ENCODE measurements at regions not wholly inside any gene's neighbourhood (a gene's known extent, or its start where the extent isn't known, plus 50 kb on each side); places are given as distances from the start of the nearest gene placed in this dataset.

DNA sequence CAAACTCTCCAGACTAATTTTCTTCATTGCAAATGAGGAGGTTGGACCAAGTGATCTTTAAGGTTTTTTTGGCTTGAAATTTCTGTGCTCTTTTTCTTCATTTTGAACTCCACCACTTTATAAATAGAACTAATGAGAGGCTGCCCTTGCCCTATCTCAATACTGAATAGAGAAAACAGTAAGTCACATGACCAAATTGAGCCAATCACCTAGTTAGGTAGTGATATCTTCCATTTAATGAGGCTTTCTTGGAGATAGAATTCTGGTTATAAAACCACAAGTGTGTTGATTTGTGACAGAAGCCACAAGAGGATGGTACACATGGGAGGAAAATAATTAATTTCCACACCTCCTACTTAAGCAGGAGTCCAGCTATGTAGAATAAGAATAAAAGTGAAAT lies 263.4 kb upstream of the SNX7 start:
- DNase-seq (ENCODE audit: insufficient read length, low spot score) (no peak), FAIRE-seq (no peak)
- no peak for TF ChIP-seq POLR2AphosphoS5 (IDR thresholded peaks at IDR 0.05; ENCODE audit: low read depth, low read length)
- TF ChIP-seq POLR2A (IDR thresholded peaks at IDR 0.05; ENCODE audit: low read depth, low read length): no peak
- TF ChIP-seq POU2F2 (IDR thresholded peaks at IDR 0.05; ENCODE audit: low read depth, low read length): no peak
- no peak for TF ChIP-seq PAX5 (IDR thresholded peaks at IDR 0.05; ENCODE audit: insufficient read depth, low read length, severe bottlenecking)
- TF ChIP-seq SPI1 (IDR thresholded peaks at IDR 0.05; ENCODE audit: low read depth, low read length): no peak
- no peak for TF ChIP-seq TAF1 (IDR thresholded peaks at IDR 0.05; ENCODE audit: low read depth, low read length)

DNA sequence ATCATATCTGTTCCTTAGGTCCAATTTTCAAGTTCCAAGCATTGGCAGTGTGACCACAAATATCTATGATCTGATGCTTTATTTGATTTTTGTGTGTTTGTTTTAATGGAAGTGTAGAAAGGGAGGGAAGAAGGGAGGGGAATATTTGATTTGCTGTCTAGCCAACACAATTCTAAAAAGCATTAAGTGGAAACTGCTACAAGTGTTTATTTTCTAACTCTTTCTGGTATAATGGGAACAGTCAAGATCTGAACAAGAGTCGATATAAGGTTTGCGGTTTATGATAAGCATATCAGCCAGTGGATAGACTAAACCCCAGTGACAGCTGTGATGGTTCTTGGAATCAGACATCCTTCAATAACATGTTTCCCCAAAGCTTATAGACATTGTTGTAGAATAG lies 267.8 kb upstream of the SNX7 start:
- no peak for DNase-seq (ENCODE audit: insufficient read length, low spot score)
- TF ChIP-seq SPI1 (IDR thresholded peaks at IDR 0.05; ENCODE audit: low read depth, low read length): no peak
- TF ChIP-seq POLR2A (IDR thresholded peaks at IDR 0.05; ENCODE audit: low read depth, low read length): no peak
- no peak for TF ChIP-seq POLR2AphosphoS5 (IDR thresholded peaks at IDR 0.05; ENCODE audit: low read depth, low read length)
- TF ChIP-seq PAX5 (IDR thresholded peaks at IDR 0.05; ENCODE audit: insufficient read depth, low read length, severe bottlenecking): no peak
- TF ChIP-seq TAF1 (IDR thresholded peaks at IDR 0.05; ENCODE audit: low read depth, low read length): no peak
- no peak for TF ChIP-seq POU2F2 (IDR thresholded peaks at IDR 0.05; ENCODE audit: low read depth, low read length)
- no peak for FAIRE-seq

DNA sequence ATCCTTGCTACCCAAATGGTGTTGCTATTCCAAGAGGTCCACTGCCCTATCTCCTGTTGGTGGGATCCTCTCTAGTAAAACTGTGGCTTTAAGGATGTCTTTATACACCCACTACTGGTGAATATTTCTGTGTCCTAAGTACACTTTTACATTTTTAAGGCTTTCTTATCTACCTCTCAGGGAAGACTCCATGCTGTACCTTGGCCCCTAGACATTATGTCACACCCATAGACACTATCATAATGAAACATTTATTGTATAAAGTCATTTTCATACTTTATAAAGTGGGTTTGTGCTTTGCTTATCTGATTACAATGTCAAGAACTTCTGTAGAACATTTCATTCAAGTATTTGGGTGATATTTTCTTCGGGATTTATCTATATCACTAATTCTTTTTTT lies 270.3 kb upstream of the SNX7 start:
- DNase-seq (ENCODE audit: insufficient read length, low spot score) (no peak), FAIRE-seq (no peak)
- no peak for TF ChIP-seq POU2F2 (IDR thresholded peaks at IDR 0.05; ENCODE audit: low read depth, low read length)
- TF ChIP-seq PAX5 (IDR thresholded peaks at IDR 0.05; ENCODE audit: insufficient read depth, low read length, severe bottlenecking): no peak
- TF ChIP-seq SPI1 (IDR thresholded peaks at IDR 0.05; ENCODE audit: low read depth, low read length): no peak
- TF ChIP-seq TAF1 (IDR thresholded peaks at IDR 0.05; ENCODE audit: low read depth, low read length): no peak
- no peak for TF ChIP-seq POLR2AphosphoS5 (IDR thresholded peaks at IDR 0.05; ENCODE audit: low read depth, low read length)
- TF ChIP-seq POLR2A (IDR thresholded peaks at IDR 0.05; ENCODE audit: low read depth, low read length): no peak

DNA sequence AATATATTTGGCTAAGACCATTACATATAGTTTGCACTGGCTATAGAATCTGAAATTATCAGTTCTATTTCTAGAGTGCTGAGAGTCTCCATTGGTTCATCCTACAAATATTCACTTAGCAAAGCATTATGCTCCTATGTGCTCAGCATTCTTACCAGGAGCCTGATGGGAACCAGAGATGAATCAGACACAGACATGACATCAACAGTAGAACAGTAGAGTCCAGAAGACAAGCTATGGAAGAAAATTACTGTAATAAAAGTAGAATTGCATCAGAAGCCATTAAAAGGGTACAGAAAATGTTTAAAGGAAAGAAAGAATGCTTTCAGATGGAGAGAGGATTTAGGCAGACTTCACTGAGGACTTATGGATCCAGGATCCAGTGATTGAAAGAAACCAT lies 271.7 kb upstream of the SNX7 start:
- FAIRE-seq (no peak), DNase-seq (ENCODE audit: insufficient read length, low spot score) (no peak)
- TF ChIP-seq POU2F2 (IDR thresholded peaks at IDR 0.05; ENCODE audit: low read depth, low read length): no peak
- TF ChIP-seq PAX5 (IDR thresholded peaks at IDR 0.05; ENCODE audit: insufficient read depth, low read length, severe bottlenecking): no peak
- no peak for TF ChIP-seq SPI1 (IDR thresholded peaks at IDR 0.05; ENCODE audit: low read depth, low read length)
- no peak for TF ChIP-seq POLR2A (IDR thresholded peaks at IDR 0.05; ENCODE audit: low read depth, low read length)
- no peak for TF ChIP-seq POLR2AphosphoS5 (IDR thresholded peaks at IDR 0.05; ENCODE audit: low read depth, low read length)
- TF ChIP-seq TAF1 (IDR thresholded peaks at IDR 0.05; ENCODE audit: low read depth, low read length): no peak

DNA sequence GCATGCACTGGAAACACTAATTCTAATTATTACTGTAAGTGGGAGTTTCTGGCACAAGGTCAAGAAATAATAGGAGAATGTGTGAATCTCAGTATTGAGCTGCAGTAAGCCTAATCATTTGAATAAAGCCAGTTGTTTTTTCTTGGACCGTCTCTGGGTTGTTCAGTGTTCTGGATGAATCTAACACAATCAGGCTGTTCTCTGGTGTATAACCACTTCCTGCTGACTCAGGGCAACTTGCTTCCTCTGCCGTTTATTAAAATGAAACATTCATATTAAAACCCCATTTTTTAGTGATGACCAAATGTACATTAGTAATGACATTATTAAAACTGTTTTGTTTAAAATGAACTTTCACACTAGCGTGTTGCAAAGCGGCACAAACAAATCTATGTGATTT lies 273.1 kb upstream of the SNX7 start:
- FAIRE-seq: no peak
- no peak for DNase-seq (ENCODE audit: insufficient read length, low spot score)
- TF ChIP-seq POU2F2 (IDR thresholded peaks at IDR 0.05; ENCODE audit: low read depth, low read length) (no peak), SPI1 (IDR thresholded peaks at IDR 0.05; ENCODE audit: low read depth, low read length) (no peak), TAF1 (IDR thresholded peaks at IDR 0.05; ENCODE audit: low read depth, low read length) (no peak), POLR2AphosphoS5 (IDR thresholded peaks at IDR 0.05; ENCODE audit: low read depth, low read length) (no peak), PAX5 (IDR thresholded peaks at IDR 0.05; ENCODE audit: insufficient read depth, low read length, severe bottlenecking) (no peak), POLR2A (IDR thresholded peaks at IDR 0.05; ENCODE audit: low read depth, low read length) (no peak)

DNA sequence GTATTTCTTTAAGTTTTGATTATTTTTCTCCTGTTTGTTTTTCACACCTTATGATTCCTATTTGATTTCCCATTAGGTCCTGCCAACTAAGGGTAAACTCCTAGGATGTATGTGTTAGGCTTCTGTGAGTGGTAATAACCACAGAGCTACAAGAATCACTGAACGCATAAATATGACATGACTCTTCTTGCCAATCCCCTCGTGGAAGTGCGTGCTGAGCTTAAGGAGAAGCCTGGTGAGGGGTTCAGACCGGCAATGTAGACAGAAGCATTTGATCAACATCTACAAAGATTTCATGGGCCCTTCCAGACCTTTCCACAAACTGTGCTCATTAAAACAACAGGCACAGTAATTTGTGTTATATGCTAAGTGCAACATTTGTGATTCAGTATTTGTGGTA lies 273.8 kb upstream of the SNX7 start:
- TF ChIP-seq SPI1 (IDR thresholded peaks at IDR 0.05; ENCODE audit: low read depth, low read length) (no peak), POLR2A (IDR thresholded peaks at IDR 0.05; ENCODE audit: low read depth, low read length) (no peak), POLR2AphosphoS5 (IDR thresholded peaks at IDR 0.05; ENCODE audit: low read depth, low read length) (no peak), TAF1 (IDR thresholded peaks at IDR 0.05; ENCODE audit: low read depth, low read length) (no peak), PAX5 (IDR thresholded peaks at IDR 0.05; ENCODE audit: insufficient read depth, low read length, severe bottlenecking) (no peak), POU2F2 (IDR thresholded peaks at IDR 0.05; ENCODE audit: low read depth, low read length) (no peak)
- no peak for DNase-seq (ENCODE audit: insufficient read length, low spot score)
- no peak for FAIRE-seq

DNA sequence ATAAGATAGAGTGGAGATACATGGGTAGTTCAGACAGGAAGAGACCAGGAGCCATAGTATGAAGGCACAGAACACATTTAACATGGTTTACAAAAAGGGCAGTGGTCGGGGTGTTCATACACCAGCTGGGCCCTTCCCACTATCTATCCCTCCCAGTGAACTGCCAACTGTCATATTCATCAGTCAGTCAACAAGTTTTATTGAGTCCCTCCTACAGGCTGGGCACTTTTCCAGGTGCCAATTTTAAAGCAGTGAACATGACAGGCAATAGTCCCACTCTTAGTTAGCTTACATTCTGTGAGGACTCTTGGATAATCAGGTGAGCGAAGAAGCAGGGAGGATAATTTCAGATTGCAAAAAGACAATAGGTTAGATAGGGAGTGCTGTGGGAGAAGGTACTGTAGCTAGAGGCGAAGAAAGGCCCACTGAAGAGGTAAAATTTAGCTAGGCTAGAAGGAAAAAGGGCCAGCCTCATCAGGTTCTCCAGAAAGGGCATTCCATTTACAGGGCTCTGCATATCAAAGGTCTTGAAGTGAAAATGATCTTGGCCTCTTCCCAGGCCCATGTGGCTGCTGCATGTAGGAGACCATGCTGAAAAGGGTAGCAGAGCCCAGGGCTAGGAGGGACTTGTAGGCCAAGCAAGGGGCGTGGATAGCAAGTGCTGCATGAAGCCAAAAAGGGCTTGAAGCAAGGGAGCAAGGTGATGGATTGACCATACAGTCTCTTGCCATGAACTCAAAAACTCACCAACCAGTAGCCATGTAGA lies 274.7 kb upstream of the SNX7 start:
- DNase-seq (ENCODE audit: insufficient read length, low spot score) (no peak), FAIRE-seq (no peak)
- TF ChIP-seq TAF1 (IDR thresholded peaks at IDR 0.05; ENCODE audit: low read depth, low read length) (no peak), POU2F2 (IDR thresholded peaks at IDR 0.05; ENCODE audit: low read depth, low read length) (no peak), PAX5 (IDR thresholded peaks at IDR 0.05; ENCODE audit: insufficient read depth, low read length, severe bottlenecking) (no peak), POLR2AphosphoS5 (IDR thresholded peaks at IDR 0.05; ENCODE audit: low read depth, low read length) (no peak), POLR2A (IDR thresholded peaks at IDR 0.05; ENCODE audit: low read depth, low read length) (no peak), SPI1 (IDR thresholded peaks at IDR 0.05; ENCODE audit: low read depth, low read length) (no peak)

DNA sequence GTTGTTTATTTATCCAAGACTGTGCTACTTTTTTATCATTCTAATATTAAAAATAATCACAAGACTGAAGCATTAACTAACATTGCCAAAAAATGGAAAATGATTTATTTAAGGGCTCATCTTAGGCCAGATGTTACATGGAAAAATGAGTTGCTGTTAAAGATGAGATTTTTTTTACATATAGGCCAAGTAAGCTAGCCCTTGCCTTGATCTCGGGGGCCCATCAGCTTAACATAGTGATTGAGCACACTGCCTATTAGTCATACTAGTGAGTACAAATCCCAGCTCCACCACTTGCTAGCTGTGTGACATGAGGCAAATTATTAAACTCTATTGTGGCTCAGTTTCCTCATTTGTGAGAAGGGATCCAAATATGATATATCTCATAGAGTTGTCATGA lies 275.9 kb upstream of the SNX7 start:
- no peak for DNase-seq (ENCODE audit: insufficient read length, low spot score)
- TF ChIP-seq PAX5 (IDR thresholded peaks at IDR 0.05; ENCODE audit: insufficient read depth, low read length, severe bottlenecking) (no peak), POU2F2 (IDR thresholded peaks at IDR 0.05; ENCODE audit: low read depth, low read length) (no peak), TAF1 (IDR thresholded peaks at IDR 0.05; ENCODE audit: low read depth, low read length) (no peak), SPI1 (IDR thresholded peaks at IDR 0.05; ENCODE audit: low read depth, low read length) (no peak)
- FAIRE-seq: no peak

DNA sequence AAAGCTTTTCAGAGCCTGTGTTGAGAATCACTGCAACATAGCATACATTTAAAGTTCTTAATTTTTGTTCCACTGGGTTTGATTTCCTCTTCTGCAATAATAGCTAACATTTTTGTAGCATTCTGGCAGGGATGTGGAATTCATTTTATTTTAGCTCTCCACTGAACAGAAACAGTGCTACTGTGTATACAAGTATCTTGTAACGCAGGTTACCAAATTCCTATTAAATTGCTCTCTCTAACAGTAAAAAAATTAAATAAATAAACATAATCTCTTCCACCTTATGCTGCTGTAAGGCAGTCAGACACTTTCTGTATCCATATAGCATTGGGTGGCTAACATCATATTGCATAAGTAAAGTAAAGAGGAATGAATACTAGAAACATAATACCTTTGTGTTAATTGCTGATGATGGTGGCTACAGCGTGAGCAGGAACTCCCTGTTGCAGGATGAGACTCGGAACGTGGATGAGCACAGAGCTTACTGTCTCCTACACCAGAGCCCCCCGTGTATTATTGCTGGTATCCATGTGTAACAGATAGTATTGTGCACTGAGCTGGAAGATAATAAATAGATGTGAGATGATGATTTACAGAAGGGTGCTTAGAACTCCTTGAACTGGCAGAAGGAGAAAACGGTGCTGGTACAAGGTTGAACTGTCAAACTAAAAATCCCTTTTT lies 276.9 kb upstream of the SNX7 start:
- no peak for DNase-seq (ENCODE audit: insufficient read length, low spot score)
- FAIRE-seq: no peak
- TF ChIP-seq POU2F2 (IDR thresholded peaks at IDR 0.05; ENCODE audit: low read depth, low read length) (no peak), PAX5 (IDR thresholded peaks at IDR 0.05; ENCODE audit: insufficient read depth, low read length, severe bottlenecking) (no peak), POLR2A (IDR thresholded peaks at IDR 0.05; ENCODE audit: low read depth, low read length) (no peak), POLR2AphosphoS5 (IDR thresholded peaks at IDR 0.05; ENCODE audit: low read depth, low read length) (no peak), TAF1 (IDR thresholded peaks at IDR 0.05; ENCODE audit: low read depth, low read length) (no peak), SPI1 (IDR thresholded peaks at IDR 0.05; ENCODE audit: low read depth, low read length) (no peak)

Data from GM12891 (cell line).